ENCODE measurements at regions not wholly inside any gene's neighbourhood (a gene's known extent, or its start where the extent isn't known, plus 50 kb on each side); places are given as distances from the start of the nearest gene placed in this dataset.
A peak's percentile ranks its signal among the peaks of the same experiment; 100 is the strongest.

- no peak for DNase-seq
Observed at GRCh38 chr2:22282220-22282619, 1102.8 kb upstream of the KLHL29 start.

DNA sequence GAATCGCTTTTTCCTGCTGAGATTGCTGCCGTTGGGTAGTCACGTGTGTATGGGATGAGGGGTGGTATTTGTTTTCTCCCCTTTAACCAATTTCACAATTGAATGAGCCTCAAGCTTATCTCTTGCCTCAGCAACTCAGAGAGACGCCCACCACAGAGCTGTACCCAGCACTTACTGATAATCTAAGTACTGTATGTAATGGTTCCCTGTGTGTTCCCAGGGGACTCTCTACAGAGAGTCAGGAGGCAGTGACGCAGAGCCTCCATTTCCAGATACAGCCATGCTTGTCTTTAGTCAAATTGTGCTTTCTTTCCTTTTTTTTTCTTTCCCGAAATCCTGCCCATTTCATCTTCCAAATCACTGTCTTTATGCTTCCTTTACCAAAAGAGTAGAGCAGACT lies 1102.1 kb upstream of the KLHL29 start:
- DNase-seq, result no peak

DNA sequence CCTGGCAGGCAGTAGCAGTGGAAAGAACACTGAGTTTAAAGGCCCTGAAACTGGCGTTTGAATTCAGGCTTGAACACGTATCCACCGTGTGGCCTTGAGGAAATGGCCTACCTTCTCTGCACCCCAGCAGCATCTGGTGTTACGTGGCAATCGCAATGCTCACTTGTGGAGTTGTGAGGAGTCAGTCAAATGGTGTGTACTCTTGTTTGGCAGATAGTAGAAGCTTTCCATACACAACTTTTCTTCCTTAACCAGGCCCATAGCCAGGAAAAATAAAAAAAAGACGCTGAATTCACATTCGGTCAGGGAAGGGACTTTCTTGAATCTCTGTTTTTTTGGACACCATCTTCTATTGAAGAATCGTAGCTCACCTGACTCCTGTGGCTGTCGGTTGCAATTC lies 1101.5 kb upstream of the KLHL29 start:
- DNase-seq, result no peak

DNA sequence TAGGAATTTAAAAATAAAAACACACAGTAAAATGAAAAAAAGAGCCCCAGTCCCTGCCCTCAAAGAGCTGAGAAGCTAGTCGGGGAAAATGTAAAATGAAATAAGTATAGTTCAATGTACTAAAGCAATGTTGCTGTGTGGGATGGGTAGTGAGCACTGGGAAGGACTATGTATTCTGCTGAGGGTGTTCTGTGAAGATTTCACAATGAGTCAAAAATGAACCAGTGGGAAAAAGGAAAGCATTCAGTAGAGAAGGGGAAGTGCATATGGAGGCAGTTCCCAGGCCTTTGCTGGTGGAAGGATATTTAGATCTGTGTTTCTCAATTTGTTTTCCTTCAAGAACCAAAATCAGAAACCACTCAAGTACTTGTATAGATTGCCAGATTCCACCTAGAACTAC lies 1094.7 kb upstream of the KLHL29 start:
- DNase-seq, result peak; percentile 21

- DNase-seq, result no peak
Observed at GRCh38 chr2:22290909-22291473, 1094.0 kb upstream of the KLHL29 start.

GRCh38 chr2:22301228-22301627 lies 1083.8 kb upstream of the KLHL29 start:
- no peak for DNase-seq

- DNase-seq, result no peak
Observed at GRCh38 chr2:22326250-22326649, 1058.7 kb upstream of the KLHL29 start.

DNA sequence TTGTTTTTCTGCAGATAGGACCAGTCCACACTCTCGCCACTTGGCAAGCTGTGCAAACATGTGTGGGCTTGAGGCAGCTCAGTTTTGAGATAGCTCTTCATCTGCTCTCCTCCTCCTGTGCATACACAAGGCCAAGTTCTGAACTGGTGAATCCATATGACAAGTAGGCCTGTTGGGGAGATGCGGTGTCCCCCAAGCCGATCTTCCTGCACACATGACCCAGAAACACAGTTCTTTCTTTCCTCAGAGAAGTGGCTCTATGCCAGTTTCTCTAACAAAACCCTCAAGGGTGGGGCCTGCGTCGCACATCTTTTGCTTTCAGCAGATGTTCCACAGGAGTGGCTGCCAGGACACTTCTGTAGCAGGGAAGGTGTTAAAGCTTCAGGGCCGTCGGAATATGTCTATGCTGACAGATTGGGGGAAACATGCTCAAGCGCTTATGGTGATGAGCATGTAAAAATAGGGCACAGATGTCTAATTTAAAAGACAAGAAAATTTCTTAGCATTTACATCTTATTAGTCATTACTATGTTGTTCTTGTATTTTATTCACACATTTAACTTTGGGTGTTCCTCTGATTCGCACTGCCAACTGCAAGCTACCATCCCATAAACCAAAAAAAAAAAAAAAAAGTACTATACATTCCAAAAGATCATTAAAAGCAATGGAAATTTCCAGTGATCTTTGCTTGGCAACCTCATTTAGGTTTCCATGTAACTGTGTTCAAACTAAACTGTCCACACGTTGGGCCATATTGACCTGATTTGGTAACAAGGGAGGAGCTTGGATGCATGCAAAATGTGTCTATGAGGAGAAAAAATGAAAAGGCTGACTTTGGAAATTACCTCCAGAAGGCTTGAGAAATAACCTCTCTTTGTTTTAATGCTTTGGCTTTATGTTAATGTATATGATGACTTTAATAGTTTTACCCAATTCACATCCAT lies 1055.5 kb upstream of the KLHL29 start:
- no peak for DNase-seq

DNA sequence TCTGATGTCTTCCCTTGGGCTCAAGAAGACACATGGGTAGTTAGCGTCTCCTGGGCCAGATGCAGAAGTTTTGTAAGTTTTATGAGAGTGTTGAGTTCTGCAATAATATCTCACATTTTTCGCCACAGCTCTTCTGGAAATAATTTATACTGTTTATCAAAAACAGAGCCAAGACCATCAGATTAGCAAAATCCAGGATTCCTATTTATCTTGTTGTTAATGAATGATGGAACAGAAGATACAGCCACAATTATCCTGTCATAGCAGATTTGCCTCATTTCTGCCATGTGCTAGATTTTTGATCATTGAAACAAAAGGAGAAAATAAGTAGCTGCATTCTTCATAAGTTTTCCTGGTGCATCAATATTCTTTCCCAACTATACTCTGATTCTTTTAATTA lies 1048.6 kb upstream of the KLHL29 start:
- DNase-seq, result no peak

- no peak for DNase-seq
Observed at GRCh38 chr2:22340716-22341115, 1044.3 kb upstream of the KLHL29 start.

DNA sequence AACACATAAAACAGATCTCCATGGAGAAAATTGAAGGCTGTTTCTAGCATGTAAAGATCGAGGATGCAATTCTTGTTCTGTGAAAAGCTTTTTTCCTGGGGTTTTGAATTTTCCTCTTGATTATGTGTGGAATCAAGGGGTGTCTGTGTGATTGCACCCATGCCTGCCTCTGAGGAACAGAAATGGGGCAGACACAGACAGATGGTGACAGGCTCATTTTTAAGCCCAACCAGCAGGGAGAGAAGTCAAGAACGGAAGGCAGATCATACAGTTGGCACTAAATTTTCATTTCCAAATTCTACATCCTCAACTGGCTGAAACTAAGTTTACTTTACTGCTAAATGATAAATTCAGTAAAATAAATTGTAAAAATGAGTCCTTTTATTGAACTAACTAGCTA lies 1037.7 kb upstream of the KLHL29 start:
- no peak for DNase-seq

DNA sequence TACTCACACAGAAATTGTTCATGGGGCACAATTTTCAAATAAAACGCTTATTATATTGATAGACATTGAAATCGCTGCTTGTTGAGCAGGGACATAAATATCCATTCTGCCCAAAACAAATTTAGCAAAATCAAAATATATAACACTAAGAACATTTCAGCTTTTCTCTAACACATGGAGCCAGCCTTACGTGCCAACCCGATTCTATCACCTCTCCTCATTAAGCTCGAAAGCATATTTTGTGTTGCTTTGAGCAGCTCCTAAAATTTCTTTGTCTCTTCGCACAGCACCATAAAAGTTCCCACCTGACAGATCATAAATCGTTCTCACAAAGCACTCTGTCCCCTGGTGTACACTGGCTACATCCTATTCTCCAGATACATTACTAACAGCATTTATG lies 1034.4 kb upstream of the KLHL29 start:
- no peak for DNase-seq

DNA sequence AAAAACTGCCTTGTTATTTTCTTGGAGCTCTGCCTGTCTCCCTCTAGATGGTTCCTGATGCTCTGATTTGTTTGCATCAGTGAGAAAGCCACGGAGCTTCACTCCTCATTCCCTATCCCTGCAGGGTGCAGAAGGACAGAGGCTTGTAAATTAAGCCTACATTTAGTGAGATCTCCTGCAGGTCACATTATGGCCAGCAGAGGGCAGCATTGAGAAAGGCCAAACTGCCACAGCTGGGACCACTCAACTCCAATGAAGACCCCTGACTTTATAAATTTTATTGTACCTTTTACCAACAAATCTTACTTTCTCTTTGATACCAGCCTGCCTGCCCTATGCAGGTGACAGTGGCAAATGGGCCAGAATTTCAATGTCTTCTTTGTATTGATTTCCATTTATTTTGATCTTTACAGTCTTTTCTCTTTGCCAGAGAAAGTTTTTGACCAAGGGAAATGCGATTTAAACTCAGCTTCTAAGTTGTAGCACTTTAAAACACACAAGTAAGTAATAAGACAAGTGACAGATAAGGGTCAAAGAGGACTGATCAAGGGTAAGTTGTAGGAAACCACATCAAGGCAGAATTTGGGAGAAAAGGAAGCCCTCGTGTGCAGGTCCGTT lies 1029.1 kb upstream of the KLHL29 start:
- peak; percentile 51 for DNase-seq

DNA sequence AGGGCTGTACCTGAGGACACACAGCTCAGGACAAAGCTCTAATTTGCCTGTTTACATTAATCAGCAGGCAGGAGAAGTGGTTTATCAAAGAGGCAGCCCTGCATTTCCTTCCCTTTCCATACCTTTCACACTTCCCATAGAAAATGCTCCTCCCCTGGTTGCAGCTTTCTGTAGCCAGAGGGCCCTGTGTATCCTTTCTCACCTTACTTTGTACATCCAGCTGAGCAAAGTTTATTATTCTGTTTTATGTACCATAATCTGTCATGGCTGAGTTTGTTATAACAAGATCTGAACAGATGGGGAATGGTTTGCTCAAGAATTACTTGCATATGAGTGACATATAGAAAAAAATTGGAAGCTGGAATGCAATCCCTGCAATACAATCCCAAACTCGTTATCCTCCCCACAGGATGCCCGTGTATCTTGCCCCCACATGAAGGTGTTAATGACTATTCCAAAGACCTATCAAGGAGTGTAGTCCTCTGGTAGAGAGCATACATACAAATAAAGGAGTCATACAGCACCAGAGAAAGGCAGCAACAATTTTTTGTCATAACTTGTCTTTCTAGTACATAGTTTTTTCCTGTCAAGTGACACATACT lies 1025.8 kb upstream of the KLHL29 start:
- no peak for DNase-seq

DNA sequence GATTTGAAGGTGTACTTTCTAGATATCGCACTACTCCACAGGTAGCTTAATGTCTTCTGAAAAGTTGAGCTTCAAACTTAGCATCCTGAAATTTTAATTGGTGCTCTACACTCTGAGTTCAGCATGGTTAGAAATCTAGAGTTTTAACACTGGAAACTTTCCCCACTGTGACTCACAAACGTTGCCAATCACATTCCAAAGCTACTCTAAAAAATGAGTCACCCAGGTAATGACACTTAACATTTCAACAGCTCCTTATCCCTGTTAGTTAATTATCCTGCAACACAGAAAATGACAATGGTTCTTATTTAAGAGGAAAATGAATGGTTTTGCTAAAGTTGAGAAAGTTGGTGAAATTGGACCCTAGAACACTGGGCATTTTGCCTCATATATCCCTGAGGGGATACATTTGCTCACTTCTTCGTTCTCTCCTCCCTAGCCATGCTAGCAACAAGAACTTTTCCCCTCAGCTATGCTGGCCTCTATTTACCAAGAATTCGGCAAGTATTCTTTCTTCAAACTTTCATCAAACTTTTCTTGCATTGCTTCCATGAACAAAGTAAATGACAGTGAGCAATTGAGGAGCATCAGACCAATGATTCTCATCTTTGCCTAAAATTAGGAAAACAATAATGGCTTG lies 1024.1 kb upstream of the KLHL29 start:
- DNase-seq, result no peak

- no peak for DNase-seq
Observed at GRCh38 chr2:22361571-22361970, 1023.4 kb upstream of the KLHL29 start.

DNA sequence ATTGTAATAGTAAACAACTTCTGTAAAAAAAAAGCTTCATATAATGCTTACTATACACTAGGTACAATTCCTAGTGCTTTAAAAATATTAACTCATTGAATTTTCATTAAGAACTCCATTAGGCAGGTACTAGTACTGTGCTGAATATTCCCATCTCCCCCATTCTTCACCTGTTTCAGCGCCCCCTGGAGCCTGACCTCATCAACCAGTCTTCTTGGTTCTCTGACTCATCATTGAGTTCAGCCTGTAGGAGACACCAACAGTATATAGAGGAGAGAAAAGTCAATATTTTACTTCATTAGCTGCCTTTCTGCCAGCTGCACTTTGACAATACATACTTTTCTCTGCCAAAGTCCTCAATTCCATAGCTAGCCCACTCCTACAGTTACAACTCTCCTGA lies 1009.9 kb upstream of the KLHL29 start:
- DNase-seq, result no peak

GRCh38 chr2:22377268-22377667 lies 1007.7 kb upstream of the KLHL29 start:
- no peak for DNase-seq

GRCh38 chr2:22382479-22383169 lies 1002.4 kb upstream of the KLHL29 start:
- DNase-seq, result no peak

GRCh38 chr2:22397847-22398246 lies 987.1 kb upstream of the KLHL29 start:
- no peak for DNase-seq

- no peak for DNase-seq
Observed at GRCh38 chr2:22403748-22404147, 981.2 kb upstream of the KLHL29 start.

- DNase-seq, result peak; percentile 0
Observed at GRCh38 chr2:22406625-22407024, 978.4 kb upstream of the KLHL29 start.

GRCh38 chr2:22420076-22420475 lies 964.9 kb upstream of the KLHL29 start:
- DNase-seq, result no peak
